IMR-90 (cell line): ENCODE measurements at regions not wholly inside any gene's neighbourhood (a gene's known extent, or its start where the extent isn't known, plus 50 kb on each side); places are given as distances from the start of the nearest gene placed in this dataset.

Source experiments
- ATAC-seq: fragments of 200-7000 bp; cut with Tn5 transposase; 2 replicates; pipeline ENCODE4 v1.9.1; 2020; ENCODE audit warnings: low read depth, mild to moderate bottlenecking, moderate library complexity
- BruUV-seq: library from RNA; stranded (reverse); fragments of 400-500 nt; replicated peaks from 2 replicates; lab custom pipeline; 2021; lab: Mats Ljungman, UMichigan
- CTCF ChIA-PET: fragments of 300-600 bp; formaldehyde crosslinking; extraction: SDS; loops from one replicate; lab custom pipeline; 2021; ENCODE audit warnings: antibody characterized with exemption; lab: Yijun Ruan, JAX
- POLR2A ChIA-PET: fragments of 300-600 bp; sonication (Branson Sonifier 250); formaldehyde crosslinking; loops from one replicate; lab custom pipeline; 2022; ENCODE audit warnings: antibody characterized with exemption; ENCODE audit not compliant: unreplicated experiment; lab: Charles Lee
- DNase-seq: peaks from one replicate; pipeline ENCODE4 v3.0.0; 2013
- H2AFZ ChIP-seq: replicated peaks from 2 replicates; pipeline ENCODE3; 2013; ENCODE audit warnings: low read length, mild to moderate bottlenecking; ENCODE audit not compliant: poor library complexity
- H2AK5ac ChIP-seq: 2 replicates; pipeline ENCODE4 v1.6.1; 2013; ENCODE audit warnings: low read depth, low read length, inconsistent platforms
- H2AK9ac ChIP-seq: replicated peaks from 2 replicates; pipeline ENCODE3; 2013; ENCODE audit warnings: mild to moderate bottlenecking, low read depth, low read length, moderate library complexity; ENCODE audit not compliant: poor library complexity
- H2BK120ac ChIP-seq: 2 replicates; pipeline ENCODE4 v1.6.1; 2013; ENCODE audit warnings: low read depth, low read length, inconsistent platforms
- H2BK15ac ChIP-seq: 3 replicates; pipeline ENCODE4 v1.6.1; 2013; ENCODE audit warnings: low read depth, low read length, inconsistent platforms
- H2BK20ac ChIP-seq: 2 replicates; pipeline ENCODE4 v1.6.1; 2013; ENCODE audit warnings: low read depth, mild to moderate bottlenecking, inconsistent platforms, low read length, moderate library complexity
- H2BK5ac ChIP-seq: 2 replicates; pipeline ENCODE4 v1.6.1; 2013; ENCODE audit warnings: mild to moderate bottlenecking, low read depth, low read length, inconsistent platforms; ENCODE audit not compliant: poor library complexity, severe bottlenecking
- H3K14ac ChIP-seq: replicated peaks from 2 replicates; pipeline ENCODE4 v1.6.1; 2013; ENCODE audit warnings: low read depth, low read length, inconsistent platforms
- H3K18ac ChIP-seq: 2 replicates; pipeline ENCODE4 v1.6.1; 2013; ENCODE audit warnings: low read depth, low read length, control low read depth
- H3K23ac ChIP-seq: 2 replicates; pipeline ENCODE4 v1.6.1; 2013; ENCODE audit warnings: low read depth, low read length, inconsistent platforms
- H3K27ac ChIP-seq: 2 replicates; pipeline ENCODE4 v1.5.1; 2013; ENCODE audit warnings: mild to moderate bottlenecking, control low read depth, low read length; ENCODE audit not compliant: insufficient read depth
- H3K27me3 ChIP-seq: 2 replicates; pipeline ENCODE4 v1.6.1; 2013; ENCODE audit warnings: low read length; ENCODE audit not compliant: control insufficient read depth, insufficient read depth
- H3K36me3 ChIP-seq: 2 replicates; pipeline ENCODE4 v1.6.1; 2013; ENCODE audit warnings: low read length, mixed read lengths; ENCODE audit not compliant: control insufficient read depth, insufficient read depth
- H3K4ac ChIP-seq: 2 replicates; pipeline ENCODE4 v1.6.1; 2013; ENCODE audit warnings: low read depth, low read length, inconsistent platforms
- H3K4me1 ChIP-seq: 2 replicates; pipeline ENCODE4 v1.6.1; 2013; ENCODE audit warnings: low read length, mixed read lengths; ENCODE audit not compliant: control insufficient read depth, insufficient read depth
- H3K4me2 ChIP-seq: 2 replicates; pipeline ENCODE4 v1.6.1; 2013; ENCODE audit warnings: low read depth, mild to moderate bottlenecking, control low read depth, low read length, moderate library complexity
- H3K4me3 ChIP-seq: 2 replicates; pipeline ENCODE4 v1.5.1; 2013; ENCODE audit warnings: low read depth, mild to moderate bottlenecking, control low read depth, low read length, moderate library complexity; ENCODE audit not compliant: insufficient read depth
- H3K56ac ChIP-seq: 2 replicates; pipeline ENCODE4 v1.6.1; 2013; ENCODE audit warnings: low read length, inconsistent platforms; ENCODE audit not compliant: insufficient read depth; ENCODE audit errors: extremely low read depth
- H3K79me1 ChIP-seq, 2 experiments: 2 replicates each; pipeline ENCODE4 v1.6.1; 2013; ENCODE audit warnings: low read length in 2 of 2, inconsistent platforms in 1 of 2, low read depth in 1 of 2
- H3K9ac ChIP-seq: 2 replicates; pipeline ENCODE4 v1.6.1; 2013; ENCODE audit warnings: low read depth, low read length, control low read depth
- H3K9me1 ChIP-seq: 2 replicates; pipeline ENCODE4 v1.6.1; 2013; ENCODE audit warnings: low read length, inconsistent platforms; ENCODE audit not compliant: insufficient read depth
- H3K9me3 ChIP-seq: 2 replicates; pipeline ENCODE4 v1.6.1; 2013; ENCODE audit warnings: low read length; ENCODE audit not compliant: control insufficient read depth, insufficient read depth
- H4K20me1 ChIP-seq: 2 replicates; pipeline ENCODE4 v1.6.1; 2013; ENCODE audit warnings: low read length, inconsistent platforms; ENCODE audit not compliant: insufficient read depth
- H4K5ac ChIP-seq: 2 replicates; pipeline ENCODE4 v1.6.1; 2013; ENCODE audit warnings: mild to moderate bottlenecking, low read depth, low read length, control low read depth
- H4K8ac ChIP-seq, 2 experiments: 2 replicates each; pipeline ENCODE4 v1.6.1; 2013; ENCODE audit warnings: low read depth in 2 of 2, low read length in 2 of 2, control low read depth in 1 of 2, inconsistent platforms in 1 of 2
- H4K91ac ChIP-seq: 2 replicates; pipeline ENCODE4 v1.6.1; 2013; ENCODE audit warnings: low read depth, low read length, inconsistent platforms; ENCODE audit not compliant: insufficient read depth
- CTCF ChIP-seq: conservative IDR thresholded peaks from 2 replicates; pipeline ENCODE4 v1.5.1; 2012; ENCODE audit warnings: mild to moderate bottlenecking, low read depth, low read length, improper control_type of control experiment
- FOS ChIP-seq: fragments of 150-350 bp; IDR thresholded peaks from 2 replicates; pipeline ENCODE4 v1.6.1; 2016; ENCODE audit warnings: low read depth, low read length
- MAFK ChIP-seq: IDR thresholded peaks from 2 replicates; pipeline ENCODE4 v1.6.1; 2012; ENCODE audit warnings: low read depth, low read length, improper control_type of control experiment
- MXI1 ChIP-seq: IDR thresholded peaks from 2 replicates; pipeline ENCODE4 v1.6.1; 2012; ENCODE audit warnings: low read depth, mild to moderate bottlenecking, low read length, moderate library complexity, borderline replicate concordance
- SMC3 ChIP-seq: fragments of 150-350 bp; IDR thresholded peaks from 2 replicates; pipeline ENCODE4 v1.6.1; 2016; ENCODE audit warnings: low read depth, mild to moderate bottlenecking, antibody characterized with exemption, low read length, moderate library complexity
- USF2 ChIP-seq: fragments of 150-350 bp; IDR thresholded peaks from 2 replicates; pipeline ENCODE4 v1.6.1; 2017; ENCODE audit warnings: mild to moderate bottlenecking, antibody characterized with exemption, low read length, low read depth
- WGBS, 2 experiments: methylation state at CpG; one replicate each; pipeline versions ENCODE4 v1.1.5 to v1.1.7; 2013; ENCODE audit warnings: missing lambda C conversion rate in 2 of 2; ENCODE audit not compliant: insufficient read length in 1 of 2; ENCODE audit errors: extremely low coverage in 2 of 2; 5-methylcytosine and 5-hydroxymethylcytosine counted together
- dilution Hi-C: fragments of 300-500 bp; cut with HindIII; formaldehyde crosslinking; loops from one replicate; pipeline ENCODE4 v1.14.3; 2018; ENCODE audit warnings: low sequenced_read_pairs; ENCODE audit not compliant: unreplicated experiment
- in situ Hi-C: fragments of 300-500 bp; cut with MboI; formaldehyde crosslinking; loops from 3 replicates; pipeline ENCODE4 v1.14.3; 2019; ENCODE audit warnings: low sequenced_read_pairs, inconsistent platforms, mixed read lengths
- intact Hi-C: fragments of 100-400 bp; cut with micrococcal nuclease; formaldehyde crosslinking; loops from 2 replicates; pipeline ENCODE4 v1.10.0; 2022

GRCh38 chr4:85154591-85154990, 188.1 kb upstream of the WDFY3 start:
- H3K27ac ChIP-seq: no peak overlapping the region
- POLR2A ChIA-PET: no interaction called here
- H3K9ac ChIP-seq: no peak overlapping the region
- H2AK5ac ChIP-seq: no peak overlapping the region
- no peak overlapping the region for H3K4me2 ChIP-seq
- no peaks in the 10 kb centered on the region for H3K9me1 ChIP-seq
- no peak overlapping the region for H3K23ac ChIP-seq
- DNase-seq: no peak
- intact Hi-C loops: no loop called here
- no peak for TF ChIP-seq FOS
- TF ChIP-seq SMC3: no peak
- no peak for TF ChIP-seq USF2
- TF ChIP-seq MAFK: no peak
- TF ChIP-seq CTCF: no peak
- TF ChIP-seq MXI1: no peak
- no TSS peak for BruUV-seq
- no peaks in the 10 kb centered on the region for H4K20me1 ChIP-seq
- H2BK15ac ChIP-seq: no peak overlapping the region
- no peak overlapping the region for H2BK120ac ChIP-seq
- ATAC-seq: no peak
- no peak overlapping the region for H3K4me3 ChIP-seq
- H2AK9ac ChIP-seq: no peak overlapping the region
- H4K5ac ChIP-seq: no peak overlapping the region
- H4K91ac ChIP-seq: no peak overlapping the region
- no peaks in the 10 kb centered on the region for H3K27me3 ChIP-seq
- CTCF ChIA-PET: no interaction called here
- no peaks in the 10 kb centered on the region for H3K4me1 ChIP-seq
- H3K9me3 ChIP-seq: no peaks in the 10 kb centered on the region
- in situ Hi-C loops: no loop called here
- no peak overlapping the region for H3K14ac ChIP-seq
- no CpG with 5 or more reads among the region's 1 CpG for WGBS, 2 experiments
- no peak overlapping the region for H3K56ac ChIP-seq
- no peak overlapping the region for H2AFZ ChIP-seq
- H2BK5ac ChIP-seq: no peak overlapping the region
- no peak overlapping the region for H3K4ac ChIP-seq
- H3K79me1 ChIP-seq: no peaks in the 10 kb centered on the region
- dilution Hi-C loops: no loop called here
- no peak overlapping the region for H2BK20ac ChIP-seq
- no peak overlapping the region for H3K18ac ChIP-seq
- no peaks in the 10 kb centered on the region for H3K36me3 ChIP-seq
- no peak overlapping the region for H4K8ac ChIP-seq
